ENCODE measurements at regions not wholly inside any gene's neighbourhood (a gene's known extent, or its start where the extent isn't known, plus 50 kb on each side); places are given as distances from the start of the nearest gene placed in this dataset.

GRCh38 chr12:25733541-25733940 lies 180.5 kb upstream of the LMNTD1 start:
- DNase-seq (ENCODE audit: missing footprints) = no peak
- ATAC-seq = no peak
- intact Hi-C loops (cut with DNase I) = no loop called here

GRCh38 chr12:25734529-25735180 lies 181.6 kb upstream of the LMNTD1 start:
- DNase-seq (ENCODE audit: missing footprints) (no peak), ATAC-seq (no peak)
- intact Hi-C loops (cut with DNase I) = no loop called here

- ATAC-seq (no peak), DNase-seq (ENCODE audit: missing footprints) (no peak)
- intact Hi-C loops (cut with DNase I) = no loop called here
These were observed 187.5 kb upstream of the LMNTD1 start for GRCh38 chr12:25740617-25741016.

- no peak for DNase-seq (ENCODE audit: missing footprints)
- intact Hi-C loops (cut with DNase I) = no loop called here
- ATAC-seq = no peak
These were observed 188.8 kb upstream of the LMNTD1 start for GRCh38 chr12:25741917-25742316.

- ATAC-seq = no peak
- intact Hi-C loops (cut with DNase I) = no loop called here
- DNase-seq (ENCODE audit: missing footprints) = no peak
These were observed 190.7 kb upstream of the LMNTD1 start for GRCh38 chr12:25743679-25744215.

- ATAC-seq = no peak
These were observed 191.2 kb upstream of the LMNTD1 start for GRCh38 chr12:25744313-25744712.

GRCh38 chr12:25745281-25745680 lies 192.2 kb upstream of the LMNTD1 start:
- intact Hi-C loops (cut with DNase I) = no loop called here
- no peak for DNase-seq (ENCODE audit: missing footprints)
- ATAC-seq = no peak

More at GRCh38 chr12:25744313-25744712, 191.2 kb upstream of the LMNTD1 start:
- no peak for DNase-seq (ENCODE audit: missing footprints)
- intact Hi-C loops (cut with DNase I) = no loop called here

GRCh38 chr12:25746131-25746530 lies 193.0 kb upstream of the LMNTD1 start:
- DNase-seq (ENCODE audit: missing footprints) (no peak), ATAC-seq (no peak)
- intact Hi-C loops (cut with DNase I) = no loop called here

GRCh38 chr12:25752710-25753309 lies 199.7 kb upstream of the LMNTD1 start:
- intact Hi-C loops (cut with DNase I) = no loop called here
- ATAC-seq (no peak), DNase-seq (ENCODE audit: missing footprints) (no peak)

- ATAC-seq (no peak), DNase-seq (ENCODE audit: missing footprints) (no peak)
- intact Hi-C loops (cut with DNase I) = no loop called here
These were observed 202.3 kb upstream of the LMNTD1 start for GRCh38 chr12:25755136-25755970.

- no peak for DNase-seq (ENCODE audit: missing footprints)
- ATAC-seq = no peak
- intact Hi-C loops (cut with DNase I) = no loop called here
These were observed 202.6 kb upstream of the RASSF8 start for GRCh38 chr12:25755971-25756260.

- ATAC-seq (no peak), DNase-seq (ENCODE audit: missing footprints) (no peak)
- intact Hi-C loops (cut with DNase I) = no loop called here
These were observed 201.3 kb upstream of the RASSF8 start for GRCh38 chr12:25757037-25757665.

GRCh38 chr12:25759752-25760151 lies 198.7 kb upstream of the RASSF8 start:
- no peak for ATAC-seq
- intact Hi-C loops (cut with DNase I) = no loop called here
- no peak for DNase-seq (ENCODE audit: missing footprints)

GRCh38 chr12:25761356-25761755 lies 197.1 kb upstream of the RASSF8 start:
- intact Hi-C loops (cut with DNase I) = no loop called here
- ATAC-seq = no peak
- no peak for DNase-seq (ENCODE audit: missing footprints)

GRCh38 chr12:25764409-25764808 lies 194.1 kb upstream of the RASSF8 start:
- intact Hi-C loops (cut with DNase I) = no loop called here
- DNase-seq (ENCODE audit: missing footprints) = no peak
- ATAC-seq = no peak

GRCh38 chr12:25764892-25765291 lies 193.6 kb upstream of the RASSF8 start:
- intact Hi-C loops (cut with DNase I) = no loop called here
- no peak for ATAC-seq
- DNase-seq (ENCODE audit: missing footprints) = no peak

GRCh38 chr12:25767606-25768005 lies 190.9 kb upstream of the RASSF8 start:
- intact Hi-C loops (cut with DNase I) = no loop called here
- no peak for ATAC-seq

GRCh38 chr12:25768151-25768550 lies 190.3 kb upstream of the RASSF8 start:
- no peak for ATAC-seq
- no peak for DNase-seq (ENCODE audit: missing footprints)
- intact Hi-C loops (cut with DNase I) = no loop called here

More at GRCh38 chr12:25767606-25768005, 190.9 kb upstream of the RASSF8 start:
- DNase-seq (ENCODE audit: missing footprints) = no peak

GRCh38 chr12:25769082-25769945 lies 189.2 kb upstream of the RASSF8 start:
- DNase-seq (ENCODE audit: missing footprints) (no peak), ATAC-seq (no peak)
- intact Hi-C loops (cut with DNase I) = no loop called here
